Fibroblast of lung (primary cell): ENCODE measurements at regions not wholly inside any gene's neighbourhood (a gene's known extent, or its start where the extent isn't known, plus 50 kb on each side); places are given as distances from the start of the nearest gene placed in this dataset.

Experiments used
- CTCF ChIP-seq, 2 donors: IDR thresholded peaks in 1 of 2; conservative IDR thresholded peaks in 1 of 2; 1 replicate in 1 of 2; 2 replicates in 1 of 2; pipeline ENCODE4 v1.5.1; 2011 to 2012; ENCODE audit warnings: low read length in 2 of 2, control low read depth in 1 of 2, inconsistent platforms in 1 of 2, low read depth in 1 of 2, mild to moderate bottlenecking in 1 of 2
- EZH2 ChIP-seq: IDR thresholded peaks from 2 replicates; pipeline ENCODE4 v1.5.1; 2012; ENCODE audit warnings: low read length, control low read depth, mild to moderate bottlenecking; ENCODE audit errors: missing control alignments

DNA sequence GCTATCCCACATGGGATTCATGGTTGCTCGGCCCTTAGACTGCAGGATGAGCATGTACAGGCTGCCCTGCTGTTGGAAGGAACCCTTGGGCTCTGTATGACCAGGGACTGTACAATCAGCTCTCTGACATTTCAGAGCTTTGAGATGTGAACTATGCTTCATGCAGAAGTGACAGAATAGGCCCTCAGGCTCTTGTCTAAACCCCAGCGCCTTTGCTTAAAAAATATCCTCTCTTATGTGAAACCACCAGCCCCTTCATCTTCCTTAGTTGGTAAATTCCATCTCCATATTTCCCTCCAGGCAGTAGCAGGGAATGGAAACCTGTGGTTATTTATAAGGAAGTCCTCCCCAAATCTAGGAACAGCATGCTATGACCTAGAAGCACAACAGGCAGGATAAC, 78.9 kb upstream of the PLET1 start:
- TF ChIP-seq CTCF (conservative IDR thresholded peaks at IDR 0.05 in 1 of 2, IDR thresholded peaks at IDR 0.05 in 1 of 2; ENCODE audit: low read depth in 1 of 2, low read length in 2 of 2) (no peak), EZH2 (no peak)
